ENCODE measurements at regions not wholly inside any gene's neighbourhood (a gene's known extent, or its start where the extent isn't known, plus 50 kb on each side); places are given as distances from the start of the nearest gene placed in this dataset.
A peak's percentile ranks its signal among the peaks of the same experiment; 100 is the strongest.

DNA sequence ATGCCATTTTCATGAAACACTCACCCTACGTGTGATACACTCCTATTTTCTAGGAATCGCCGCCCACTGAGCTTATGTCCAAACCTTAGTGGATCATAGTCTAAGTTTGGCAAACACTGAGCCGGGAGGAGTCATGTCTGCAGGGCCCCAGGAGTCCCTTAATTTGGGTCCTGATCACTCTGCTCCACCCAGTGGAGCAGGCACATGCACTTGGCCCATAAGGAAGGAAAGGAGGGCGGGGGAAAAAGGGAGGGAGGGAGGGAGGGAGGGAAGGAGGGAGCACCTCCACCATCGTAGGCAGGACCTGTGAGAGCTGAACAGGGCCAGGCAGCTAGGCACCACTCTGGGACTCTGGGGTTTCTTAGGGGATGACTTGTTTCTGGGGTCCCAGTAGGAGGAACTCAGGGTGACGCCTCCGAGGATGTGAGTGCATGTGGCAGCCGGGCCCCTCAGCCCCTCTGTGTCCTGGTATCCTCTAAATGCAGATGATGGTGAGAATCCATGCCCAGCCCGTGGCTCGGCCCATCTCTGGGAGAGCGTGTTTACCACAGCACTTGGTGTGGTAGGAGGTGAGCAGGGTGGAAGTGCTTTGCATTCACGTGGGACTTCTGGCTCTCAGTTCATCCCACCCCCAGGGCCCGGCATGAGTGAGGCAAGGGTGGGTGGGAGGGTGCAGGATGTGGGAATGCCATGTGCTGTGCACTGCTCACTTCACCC lies 109.4 kb downstream of the KLF13 start:
- peak overlapping the region; percentile 91 for H3K27ac Mint-ChIP-seq
- H3K4me3 Mint-ChIP-seq: peak overlapping the region; percentile 85
- 7% methylated on average over 5 of the region's 14 CpGs for WGBS (ENCODE audit: insufficient coverage)
- Histone ChIP-seq H3K27ac (ENCODE audit: low read length in 2 of 2) (peak overlapping the region; percentile 52 to 86), H2AFZ (ENCODE audit: insufficient read depth, low read depth, low read length, poor library complexity, severe bottlenecking) (peak overlapping the region; percentile 65), H3K36me3 (replicated peaks in 1 of 2; ENCODE audit: control extremely low read depth in 1 of 2, control insufficient read depth in 1 of 2, extremely low read depth in 1 of 2, insufficient read depth in 2 of 2, low read length in 1 of 2) (no peaks in the 10 kb centered on the region), H3K79me2 (ENCODE audit: control insufficient read depth, insufficient read depth, low read length) (no peaks in the 10 kb centered on the region), H3K9me3 (ENCODE audit: control extremely low read depth in 1 of 3, control insufficient read depth in 2 of 3, insufficient read depth in 1 of 3, low read length in 2 of 3) (no peaks in the 10 kb centered on the region), H4K20me1 (ENCODE audit: control insufficient read depth, insufficient read depth, low read length, poor library complexity, severe bottlenecking) (no peaks in the 10 kb centered on the region), H3K4me3 (ENCODE audit: control extremely low read depth in 1 of 5, extremely low read depth in 1 of 5, insufficient read depth in 1 of 5, low read depth in 2 of 5, low read length in 4 of 5) (peak overlapping the region in 4 of 5 experiments; percentile 2 to 67 (median 50)), H3K4me2 (replicated peaks; ENCODE audit: low read depth, low read length, poor library complexity, severe bottlenecking) (peak overlapping the region; percentile 87), H3K4me1 (ENCODE audit: control insufficient read depth in 2 of 2, insufficient read depth in 2 of 2, low read length in 2 of 2) (peaks cover 50 to 56% of the 10 kb centered on the region in 2 donors), H3K9ac (ENCODE audit: low read length) (peak overlapping the region; percentile 66), H3K27me3 (replicated peaks in 1 of 4; ENCODE audit: control extremely low read depth in 1 of 4, control insufficient read depth in 3 of 4, insufficient read depth in 4 of 4, low read length in 3 of 4) (no peaks in the 10 kb centered on the region)
- ATAC-seq (ENCODE audit: low read depth) (no peak), DNase-seq (peak; percentile 48)
- intact Hi-C loops (cut with micrococcal nuclease): loop anchor here (1.0 to 5.0 kb wide), 10 partner anchors 23 to 444 kb away; partner anchors contain the start of genes KLF13 and MTMR10
- H3K27me3 Mint-ChIP-seq: no peaks in the 10 kb centered on the region
- TF ChIP-seq EZH2 (IDR thresholded peaks at IDR 0.05; ENCODE audit: borderline replicate concordance, insufficient read depth, low read depth, low read length, poor library complexity, severe bottlenecking): no peak
- TF ChIP-seq, protein P1, sequence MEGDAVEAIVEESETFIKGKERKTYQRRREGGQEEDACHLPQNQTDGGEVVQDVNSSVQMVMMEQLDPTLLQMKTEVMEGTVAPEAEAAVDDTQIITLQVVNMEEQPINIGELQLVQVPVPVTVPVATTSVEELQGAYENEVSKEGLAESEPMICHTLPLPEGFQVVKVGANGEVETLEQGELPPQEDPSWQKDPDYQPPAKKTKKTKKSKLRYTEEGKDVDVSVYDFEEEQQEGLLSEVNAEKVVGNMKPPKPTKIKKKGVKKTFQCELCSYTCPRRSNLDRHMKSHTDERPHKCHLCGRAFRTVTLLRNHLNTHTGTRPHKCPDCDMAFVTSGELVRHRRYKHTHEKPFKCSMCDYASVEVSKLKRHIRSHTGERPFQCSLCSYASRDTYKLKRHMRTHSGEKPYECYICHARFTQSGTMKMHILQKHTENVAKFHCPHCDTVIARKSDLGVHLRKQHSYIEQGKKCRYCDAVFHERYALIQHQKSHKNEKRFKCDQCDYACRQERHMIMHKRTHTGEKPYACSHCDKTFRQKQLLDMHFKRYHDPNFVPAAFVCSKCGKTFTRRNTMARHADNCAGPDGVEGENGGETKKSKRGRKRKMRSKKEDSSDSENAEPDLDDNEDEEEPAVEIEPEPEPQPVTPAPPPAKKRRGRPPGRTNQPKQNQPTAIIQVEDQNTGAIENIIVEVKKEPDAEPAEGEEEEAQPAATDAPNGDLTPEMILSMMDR (IDR thresholded peaks at IDR 0.05): no peak
- no peaks in the 10 kb centered on the region for H3K9me3 Mint-ChIP-seq (ENCODE audit: insufficient read depth)
- ChIA-PET CTCF (interaction anchor here (0.9 to 11.0 kb wide), 32 partner anchors 12 to 307 kb away, joined by 3 to 326 read pairs (median 8); partner anchors contain the start of gene KLF13), POLR2A (interaction anchor here (0.5 to 3.1 kb wide), 9 partner anchors 39 to 221 kb away, joined by 3 to 24 read pairs (median 8); partner anchors contain the start of gene KLF13)
- peaks cover 64% of the 10 kb centered on the region for H3K4me1 Mint-ChIP-seq

- ATAC-seq (ENCODE audit: low read depth): peak; percentile 25
- no peaks in the 10 kb centered on the region for H3K9me3 Mint-ChIP-seq (ENCODE audit: insufficient read depth)
Measured at GRCh38 chr15:31437686-31438085, 111.1 kb downstream of the KLF13 start.

More at GRCh38 chr15:31437686-31438085, 111.1 kb downstream of the KLF13 start:
- POLR2A ChIA-PET: interaction anchor here (0.5 to 1.5 kb wide), 4 partner anchors 35 to 534 kb away, joined by 3 to 6 read pairs (median 4); no protein-coding TSS in a partner anchor
- intact Hi-C loops (cut with micrococcal nuclease): loop anchor here (5.0 kb wide), 2 partner anchors 35 to 445 kb away; partner anchors contain the start of gene MTMR10
- Histone ChIP-seq H3K9me3 (ENCODE audit: control extremely low read depth in 1 of 3, control insufficient read depth in 2 of 3, insufficient read depth in 1 of 3, low read length in 2 of 3) (no peaks in the 10 kb centered on the region), H3K4me2 (replicated peaks; ENCODE audit: low read depth, low read length, poor library complexity, severe bottlenecking) (peak overlapping the region; percentile 87), H2AFZ (ENCODE audit: insufficient read depth, low read depth, low read length, poor library complexity, severe bottlenecking) (peak overlapping the region; percentile 31), H3K9ac (ENCODE audit: low read length) (no peak overlapping the region), H3K79me2 (ENCODE audit: control insufficient read depth, insufficient read depth, low read length) (no peaks in the 10 kb centered on the region), H3K36me3 (replicated peaks in 1 of 2; ENCODE audit: control extremely low read depth in 1 of 2, control insufficient read depth in 1 of 2, extremely low read depth in 1 of 2, insufficient read depth in 2 of 2, low read length in 1 of 2) (no peaks in the 10 kb centered on the region), H3K27ac (ENCODE audit: low read length in 2 of 2) (peak overlapping the region in 1 of 2 donors; percentile 19), H3K4me1 (ENCODE audit: control insufficient read depth in 2 of 2, insufficient read depth in 2 of 2, low read length in 2 of 2) (peaks cover 50 to 63% of the 10 kb centered on the region in 2 donors), H4K20me1 (ENCODE audit: control insufficient read depth, insufficient read depth, low read length, poor library complexity, severe bottlenecking) (no peaks in the 10 kb centered on the region), H3K4me3 (ENCODE audit: control extremely low read depth in 1 of 5, extremely low read depth in 1 of 5, insufficient read depth in 1 of 5, low read depth in 2 of 5, low read length in 4 of 5) (no peak overlapping the region), H3K27me3 (replicated peaks in 1 of 4; ENCODE audit: control extremely low read depth in 1 of 4, control insufficient read depth in 3 of 4, insufficient read depth in 4 of 4, low read length in 3 of 4) (no peaks in the 10 kb centered on the region)
- H3K27me3 Mint-ChIP-seq: no peaks in the 10 kb centered on the region
- CTCF ChIA-PET: interaction anchor here (0.9 to 11.0 kb wide), 20 partner anchors 14 to 308 kb away, joined by 3 to 326 read pairs (median 6); no protein-coding TSS in a partner anchor
- peak overlapping the region; percentile 61 for H3K4me3 Mint-ChIP-seq
- peaks cover 72% of the 10 kb centered on the region for H3K4me1 Mint-ChIP-seq
- peak overlapping the region; percentile 67 for H3K27ac Mint-ChIP-seq
- WGBS (ENCODE audit: insufficient coverage): 6% methylated on average over 4 of the region's 6 CpGs
- TF ChIP-seq, protein P1 (IDR thresholded peaks at IDR 0.05): no peak
- TF ChIP-seq EZH2 (IDR thresholded peaks at IDR 0.05; ENCODE audit: borderline replicate concordance, insufficient read depth, low read depth, low read length, poor library complexity, severe bottlenecking): no peak
- peak; percentile 53 for DNase-seq

Measured in B cell (primary cell).